DND-41 (cell line): ENCODE measurements at regions not wholly inside any gene's neighbourhood (a gene's known extent, or its start where the extent isn't known, plus 50 kb on each side); places are given as distances from the start of the nearest gene placed in this dataset.

ENCODE experiments used
- ATAC-seq: fragments of 200-7000 bp; cut with Tn5 transposase; 3 replicates; pipeline ENCODE4 v1.9.1; 2021; ENCODE audit warnings: low read depth; ENCODE audit not compliant: insufficient read depth
- DNase-seq: peaks from one replicate; pipeline ENCODE4 v3.0.0-alpha.2; 2020
- H2AFZ ChIP-seq: 2 replicates; pipeline ENCODE4 v1.6.0; 2012; ENCODE audit warnings: low read depth, low read length
- H3K27ac ChIP-seq: 2 replicates; pipeline ENCODE4 v1.5.1; 2012; ENCODE audit warnings: low read length, inconsistent platforms
- H3K27me3 ChIP-seq: fragments of 200-600 bp; sonication (generic); 2 replicates; pipeline ENCODE4 v1.6.0; 2012; ENCODE audit warnings: low read length, mild to moderate bottlenecking, inconsistent platforms; ENCODE audit not compliant: insufficient read depth, poor library complexity
- H3K36me3 ChIP-seq: 2 replicates; pipeline ENCODE4 v1.5.1; 2012; ENCODE audit warnings: low read length, inconsistent platforms; ENCODE audit not compliant: insufficient read depth
- H3K4me1 ChIP-seq: 2 replicates; pipeline ENCODE4 v1.5.1; 2012; ENCODE audit warnings: mild to moderate bottlenecking, low read length; ENCODE audit not compliant: insufficient read depth
- H3K4me2 ChIP-seq: 2 replicates; pipeline ENCODE4 v1.6.0; 2012; ENCODE audit warnings: mild to moderate bottlenecking, moderate library complexity, low read length, inconsistent platforms; ENCODE audit not compliant: insufficient read depth
- H3K4me3 ChIP-seq, 2 experiments: fragments of 200-600 bp in 1 of 2; shearing (Covaris generic) in 1 of 2; 2 replicates each; pipeline ENCODE4 v1.5.1; 2012 to 2016; ENCODE audit warnings: inconsistent platforms in 2 of 2, low read length in 2 of 2, mild to moderate bottlenecking in 2 of 2, low read depth in 1 of 2, moderate library complexity in 1 of 2
- H3K79me2 ChIP-seq: 2 replicates; pipeline ENCODE4 v1.6.0; 2012; ENCODE audit warnings: low read length, inconsistent platforms; ENCODE audit not compliant: insufficient read depth
- H3K9ac ChIP-seq: 2 replicates; pipeline ENCODE4 v1.6.0; 2012; ENCODE audit warnings: low read depth, mild to moderate bottlenecking, inconsistent platforms, low read length, moderate library complexity
- H3K9me3 ChIP-seq: 2 replicates; pipeline ENCODE4 v1.5.1; 2012; ENCODE audit warnings: low read length, moderate library complexity, mild to moderate bottlenecking, inconsistent platforms; ENCODE audit not compliant: insufficient read depth, severe bottlenecking
- H4K20me1 ChIP-seq: 2 replicates; pipeline ENCODE4 v1.6.0; 2012; ENCODE audit warnings: low read length; ENCODE audit not compliant: insufficient read depth
- EZH2 ChIP-seq: IDR thresholded peaks from 3 replicates; pipeline ENCODE4 v1.6.1; 2012; ENCODE audit warnings: borderline replicate concordance, low read depth, mild to moderate bottlenecking, moderate library complexity, low read length, inconsistent platforms; ENCODE audit not compliant: severe bottlenecking
- TF ChIP-seq, protein P1 (sequence below): IDR thresholded peaks from 2 replicates; pipeline ENCODE4 v1.5.1; 2012; ENCODE audit warnings: borderline replicate concordance, low read length, moderate library complexity, mild to moderate bottlenecking; ENCODE audit not compliant: poor library complexity, severe bottlenecking; ENCODE audit errors: extremely low read depth

DNA sequence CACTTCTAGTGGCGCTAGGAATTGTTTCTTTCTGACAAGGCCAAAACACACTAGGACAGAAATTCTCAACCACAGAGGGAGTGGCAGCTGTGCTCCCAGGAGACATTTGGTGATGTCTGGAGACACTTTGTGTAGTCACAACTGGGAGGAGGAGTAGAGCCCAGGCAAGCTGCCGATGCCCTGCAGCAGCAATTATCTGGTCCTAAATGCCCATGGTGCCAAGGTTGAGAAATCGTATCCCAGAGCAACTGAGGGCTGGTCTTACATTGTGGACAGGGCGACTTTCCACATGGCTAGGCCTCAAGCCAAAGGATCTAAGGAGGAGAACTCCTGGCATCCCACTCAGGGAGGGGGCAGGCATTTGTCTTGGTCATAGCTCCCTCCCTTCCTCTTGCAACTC is 259.9 kb downstream of the GADD45G start:
- Histone ChIP-seq H3K36me3 (no peaks in the 10 kb centered on the region), H3K4me1 (no peaks in the 10 kb centered on the region), H3K9me3 (no peaks in the 10 kb centered on the region), H3K9ac (no peak overlapping the region), H2AFZ (no peak overlapping the region), H3K4me2 (no peak overlapping the region), H3K27ac (no peak overlapping the region), H3K4me3 (no peak overlapping the region), H4K20me1 (no peaks in the 10 kb centered on the region), H3K79me2 (no peaks in the 10 kb centered on the region), H3K27me3 (no peaks in the 10 kb centered on the region)
- ATAC-seq (no peak), DNase-seq (no peak)
- TF ChIP-seq, protein P1, sequence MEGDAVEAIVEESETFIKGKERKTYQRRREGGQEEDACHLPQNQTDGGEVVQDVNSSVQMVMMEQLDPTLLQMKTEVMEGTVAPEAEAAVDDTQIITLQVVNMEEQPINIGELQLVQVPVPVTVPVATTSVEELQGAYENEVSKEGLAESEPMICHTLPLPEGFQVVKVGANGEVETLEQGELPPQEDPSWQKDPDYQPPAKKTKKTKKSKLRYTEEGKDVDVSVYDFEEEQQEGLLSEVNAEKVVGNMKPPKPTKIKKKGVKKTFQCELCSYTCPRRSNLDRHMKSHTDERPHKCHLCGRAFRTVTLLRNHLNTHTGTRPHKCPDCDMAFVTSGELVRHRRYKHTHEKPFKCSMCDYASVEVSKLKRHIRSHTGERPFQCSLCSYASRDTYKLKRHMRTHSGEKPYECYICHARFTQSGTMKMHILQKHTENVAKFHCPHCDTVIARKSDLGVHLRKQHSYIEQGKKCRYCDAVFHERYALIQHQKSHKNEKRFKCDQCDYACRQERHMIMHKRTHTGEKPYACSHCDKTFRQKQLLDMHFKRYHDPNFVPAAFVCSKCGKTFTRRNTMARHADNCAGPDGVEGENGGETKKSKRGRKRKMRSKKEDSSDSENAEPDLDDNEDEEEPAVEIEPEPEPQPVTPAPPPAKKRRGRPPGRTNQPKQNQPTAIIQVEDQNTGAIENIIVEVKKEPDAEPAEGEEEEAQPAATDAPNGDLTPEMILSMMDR: no peak
- TF ChIP-seq EZH2: no peak

DNA sequence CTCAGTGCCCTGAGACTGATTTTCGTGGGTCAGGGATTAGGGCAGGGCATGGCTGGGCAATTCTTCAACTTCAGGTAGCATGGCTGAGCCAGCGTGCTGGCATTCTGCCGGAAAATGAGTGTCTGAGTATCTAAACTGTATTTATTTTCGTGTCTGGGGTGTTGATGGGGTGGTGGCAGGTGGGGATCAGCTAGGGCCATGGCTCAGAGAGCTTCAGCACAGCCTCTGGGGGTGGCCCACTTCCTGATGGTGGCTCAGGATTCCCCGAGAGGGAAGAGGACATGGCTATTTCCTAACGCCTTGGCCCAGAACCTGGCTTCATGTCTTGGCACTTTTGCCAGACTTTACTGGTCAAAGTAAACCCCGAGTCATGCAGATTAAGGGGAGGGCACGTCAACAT is 260.5 kb downstream of the GADD45G start:
- Histone ChIP-seq H4K20me1 (no peaks in the 10 kb centered on the region), H3K27me3 (no peaks in the 10 kb centered on the region), H3K79me2 (no peaks in the 10 kb centered on the region), H2AFZ (no peak overlapping the region), H3K27ac (no peak overlapping the region), H3K36me3 (no peaks in the 10 kb centered on the region), H3K4me3 (no peak overlapping the region), H3K9ac (no peak overlapping the region), H3K9me3 (no peaks in the 10 kb centered on the region), H3K4me1 (no peaks in the 10 kb centered on the region), H3K4me2 (no peak overlapping the region)
- DNase-seq (no peak), ATAC-seq (no peak)
- TF ChIP-seq, protein P1: no peak
- no peak for TF ChIP-seq EZH2

DNA sequence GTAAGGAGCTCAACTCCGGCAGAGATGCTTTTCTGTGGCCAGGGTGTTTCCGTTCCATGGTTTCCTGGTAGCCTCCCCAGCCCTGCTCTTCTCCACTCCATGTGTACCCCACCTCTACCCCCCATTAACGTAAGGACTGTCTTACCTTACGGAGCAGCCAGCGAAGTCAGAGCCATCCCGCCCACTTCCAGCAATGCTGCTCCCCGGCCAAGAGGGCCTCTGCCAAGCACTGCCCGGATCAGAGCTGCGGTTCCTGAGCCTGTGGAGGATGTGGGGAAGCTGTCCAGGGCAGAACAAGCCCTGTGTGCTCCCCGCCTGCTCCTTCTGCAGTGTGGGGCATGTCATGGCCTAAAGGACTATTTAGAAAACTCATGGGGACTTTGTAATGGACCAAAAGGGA is 261.2 kb downstream of the GADD45G start:
- Histone ChIP-seq H3K4me1 (no peaks in the 10 kb centered on the region), H3K4me2 (no peak overlapping the region)

More for the DNA sequence above, 261.2 kb downstream of the GADD45G start:
- no peak for ATAC-seq
- Histone ChIP-seq H3K27ac (no peak overlapping the region), H3K79me2 (no peaks in the 10 kb centered on the region), H4K20me1 (no peaks in the 10 kb centered on the region), H3K36me3 (no peaks in the 10 kb centered on the region), H3K9ac (no peak overlapping the region), H3K27me3 (no peaks in the 10 kb centered on the region), H2AFZ (no peak overlapping the region), H3K9me3 (no peaks in the 10 kb centered on the region), H3K4me3 (no peak overlapping the region)
- no peak for DNase-seq
- TF ChIP-seq, protein P1: no peak
- TF ChIP-seq EZH2: no peak
